WTC11 (cell line): ENCODE measurements at regions not wholly inside any gene's neighbourhood (a gene's known extent, or its start where the extent isn't known, plus 50 kb on each side); places are given as distances from the start of the nearest gene placed in this dataset.

Experiments used
- ATAC-seq: fragments of 200-7000 bp; cut with Tn5 transposase; 2 replicates; pipeline ENCODE4 v1.10.0; 2021; ENCODE audit warnings: mild to moderate bottlenecking, moderate library complexity
- CTCF ChIA-PET: fragments of 300-600 bp; sonication (Branson Sonifier 250); formaldehyde crosslinking; loops from one replicate; lab custom pipeline; 2021; ENCODE audit warnings: antibody characterized with exemption; lab: Charles Lee
- POLR2A ChIA-PET: fragments of 350-600 bp; sonication (Branson Sonifier 250); formaldehyde crosslinking; loops from one replicate; lab custom pipeline; 2021; ENCODE audit warnings: antibody characterized with exemption; lab: Charles Lee
- DNase-seq: peaks from one replicate; pipeline ENCODE4 v3.0.0; 2021; ENCODE audit warnings: low spot score
- H3K27ac Mint-ChIP-seq: 2 replicates; pipeline ENCODE4 v1.8.0; 2021; ENCODE audit warnings: mixed read lengths
- H3K27me3 Mint-ChIP-seq: 2 replicates; pipeline ENCODE4 v1.8.0; 2021; ENCODE audit warnings: low read depth, mild to moderate bottlenecking, moderate library complexity, mixed read lengths
- H3K36me3 Mint-ChIP-seq: 2 replicates; pipeline ENCODE4 v1.8.0; 2021; ENCODE audit warnings: mixed read lengths
- H3K4me1 Mint-ChIP-seq: 2 replicates; pipeline ENCODE4 v1.8.0; 2022; ENCODE audit warnings: mixed read lengths
- H3K4me3 Mint-ChIP-seq: 2 replicates; pipeline ENCODE4 v1.8.0; 2021; ENCODE audit warnings: mild to moderate bottlenecking, moderate library complexity, mixed read lengths
- H3K9me3 Mint-ChIP-seq: 2 replicates; pipeline ENCODE4 v1.8.0; 2021; ENCODE audit warnings: mixed read lengths
- ESRRA ChIP-seq: sonication (generic); formaldehyde crosslinking; IDR thresholded peaks from 2 replicates; pipeline ENCODE4 v1.8.1; 2022; ENCODE audit warnings: mild to moderate bottlenecking, missing genetic modification reagents, borderline replicate concordance
- GABPB1 ChIP-seq: sonication (generic); formaldehyde crosslinking; IDR thresholded peaks from 2 replicates; pipeline ENCODE4 v1.8.1; 2023; ENCODE audit warnings: mild to moderate bottlenecking, missing genetic modification reagents
- GRHL2 ChIP-seq: fragments of 250-450 bp; sonication (Bioruptor Pico); IDR thresholded peaks from 2 replicates; pipeline ENCODE4 v1.8.0; 2022; ENCODE audit warnings: mild to moderate bottlenecking, moderate library complexity; ENCODE audit not compliant: insufficient replicate concordance, severe bottlenecking
- GTF2I ChIP-seq: fragments of 250-450 bp; sonication (Bioruptor Pico); conservative IDR thresholded peaks from 2 replicates; pipeline ENCODE4 v1.4.0; 2021; ENCODE audit warnings: mild to moderate bottlenecking
- HMGA2 ChIP-seq: fragments of 250-450 bp; sonication (Bioruptor Pico); IDR thresholded peaks from 2 replicates; pipeline ENCODE4 v1.4.0; 2021; ENCODE audit warnings: mild to moderate bottlenecking, moderate library complexity
- NFE2L1 ChIP-seq: sonication (generic); formaldehyde crosslinking; IDR thresholded peaks from 2 replicates; pipeline ENCODE4 v1.8.1; 2023; ENCODE audit warnings: missing genetic modification reagents
- SMAD4 ChIP-seq: sonication (generic); formaldehyde crosslinking; IDR thresholded peaks from 2 replicates; pipeline ENCODE4 v1.8.0; 2022; ENCODE audit warnings: mild to moderate bottlenecking, missing genetic modification reagents
- TP53 ChIP-seq: sonication (generic); formaldehyde crosslinking; IDR thresholded peaks from 2 replicates; pipeline ENCODE4 v1.8.1; 2023; ENCODE audit warnings: mild to moderate bottlenecking, missing genetic modification reagents
- ZNF121 ChIP-seq: sonication (generic); formaldehyde crosslinking; IDR thresholded peaks from 2 replicates; pipeline ENCODE4 v1.8.0; 2023; ENCODE audit warnings: missing genetic modification reagents
- ZNF416 ChIP-seq: fragments of 250-450 bp; sonication (Bioruptor Pico); IDR thresholded peaks from 2 replicates; pipeline ENCODE4 v1.9.0; 2021; ENCODE audit warnings: mild to moderate bottlenecking, inconsistent platforms
- TF ChIP-seq, protein P1 (sequence below): sonication (generic); formaldehyde crosslinking; IDR thresholded peaks from 2 replicates; pipeline ENCODE4 v1.8.0; 2022; ENCODE audit warnings: missing genetic modification reagents
- TF ChIP-seq, protein P2 (sequence below): sonication (generic); formaldehyde crosslinking; IDR thresholded peaks from 2 replicates; pipeline ENCODE4 v1.8.1; 2023; ENCODE audit warnings: mild to moderate bottlenecking, missing genetic modification reagents
- TF ChIP-seq, protein P3 (sequence below): sonication (generic); formaldehyde crosslinking; conservative IDR thresholded peaks from 2 replicates; pipeline ENCODE4 v1.8.1; 2023; ENCODE audit warnings: mild to moderate bottlenecking, low read depth, missing genetic modification reagents, moderate library complexity
- TF ChIP-seq, protein P4 (sequence below): sonication (generic); formaldehyde crosslinking; IDR thresholded peaks from 2 replicates; pipeline ENCODE4 v1.8.0; 2022; ENCODE audit warnings: mild to moderate bottlenecking, missing genetic modification reagents
- TF ChIP-seq, protein P5 (sequence below): fragments of 250-450 bp; sonication (Bioruptor Pico); IDR thresholded peaks from 2 replicates; pipeline ENCODE4 v1.9.0; 2021; ENCODE audit warnings: moderate library complexity, mild to moderate bottlenecking, inconsistent platforms, borderline replicate concordance
- TF ChIP-seq, protein P6 (sequence below): fragments of 200-600 bp; IDR thresholded peaks from 2 replicates; pipeline ENCODE4 v1.8.0; 2022; ENCODE audit warnings: antibody characterized with exemption
- TF ChIP-seq, protein P7 (sequence below): fragments of 250-450 bp; sonication (Bioruptor Pico); IDR thresholded peaks from 2 replicates; pipeline ENCODE4 v2.1.2; 2022; ENCODE audit warnings: mild to moderate bottlenecking, moderate library complexity
- TF ChIP-seq, protein P8 (sequence below): sonication (generic); formaldehyde crosslinking; IDR thresholded peaks from 2 replicates; pipeline ENCODE4 v1.8.1; 2023; ENCODE audit warnings: mild to moderate bottlenecking, missing genetic modification reagents, moderate library complexity

DNA sequence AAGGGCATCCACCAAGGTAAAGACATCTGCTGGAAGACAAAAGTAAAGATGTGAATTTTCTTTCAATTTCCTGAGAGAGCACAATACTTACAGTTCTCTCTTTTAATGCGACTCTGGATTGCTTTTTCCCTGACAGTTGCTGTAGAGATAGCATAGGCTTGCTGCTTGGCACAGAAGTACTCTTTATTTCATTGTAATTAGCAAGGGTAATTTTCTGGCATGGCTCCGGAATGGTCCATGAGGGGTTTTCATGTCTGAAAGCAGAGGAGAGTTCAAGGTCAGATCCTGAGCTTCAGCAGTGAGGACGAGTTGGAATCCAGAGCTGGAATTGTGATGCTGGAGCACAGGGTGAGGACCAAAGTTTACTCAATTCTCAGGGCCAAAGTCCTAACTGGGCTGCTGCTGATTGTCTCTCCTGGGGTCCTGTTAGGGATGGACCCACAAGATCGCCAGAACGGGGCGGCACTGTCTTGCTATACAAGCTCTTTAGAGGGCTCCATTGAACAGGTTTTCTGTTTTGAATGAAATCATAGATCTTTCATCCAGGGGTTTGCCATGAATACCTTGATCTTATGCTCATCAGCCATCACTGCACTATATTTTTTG, 190.0 kb upstream of the MKI67 start:
- ChIA-PET POLR2A (no interaction called here), CTCF (no interaction called here)
- DNase-seq (no peak), ATAC-seq (no peak)
- no peaks in the 10 kb centered on the region; the same call in none of the 2 replicates for H3K27me3 Mint-ChIP-seq
- H3K9me3 Mint-ChIP-seq, result no peaks in the 10 kb centered on the region
- no peak overlapping the region for H3K27ac Mint-ChIP-seq
- H3K4me3 Mint-ChIP-seq, result no peak overlapping the region
- no peaks in the 10 kb centered on the region for H3K36me3 Mint-ChIP-seq
- H3K4me1 Mint-ChIP-seq, result peaks cover 4% of the 10 kb centered on the region
- TF ChIP-seq, protein P1, sequence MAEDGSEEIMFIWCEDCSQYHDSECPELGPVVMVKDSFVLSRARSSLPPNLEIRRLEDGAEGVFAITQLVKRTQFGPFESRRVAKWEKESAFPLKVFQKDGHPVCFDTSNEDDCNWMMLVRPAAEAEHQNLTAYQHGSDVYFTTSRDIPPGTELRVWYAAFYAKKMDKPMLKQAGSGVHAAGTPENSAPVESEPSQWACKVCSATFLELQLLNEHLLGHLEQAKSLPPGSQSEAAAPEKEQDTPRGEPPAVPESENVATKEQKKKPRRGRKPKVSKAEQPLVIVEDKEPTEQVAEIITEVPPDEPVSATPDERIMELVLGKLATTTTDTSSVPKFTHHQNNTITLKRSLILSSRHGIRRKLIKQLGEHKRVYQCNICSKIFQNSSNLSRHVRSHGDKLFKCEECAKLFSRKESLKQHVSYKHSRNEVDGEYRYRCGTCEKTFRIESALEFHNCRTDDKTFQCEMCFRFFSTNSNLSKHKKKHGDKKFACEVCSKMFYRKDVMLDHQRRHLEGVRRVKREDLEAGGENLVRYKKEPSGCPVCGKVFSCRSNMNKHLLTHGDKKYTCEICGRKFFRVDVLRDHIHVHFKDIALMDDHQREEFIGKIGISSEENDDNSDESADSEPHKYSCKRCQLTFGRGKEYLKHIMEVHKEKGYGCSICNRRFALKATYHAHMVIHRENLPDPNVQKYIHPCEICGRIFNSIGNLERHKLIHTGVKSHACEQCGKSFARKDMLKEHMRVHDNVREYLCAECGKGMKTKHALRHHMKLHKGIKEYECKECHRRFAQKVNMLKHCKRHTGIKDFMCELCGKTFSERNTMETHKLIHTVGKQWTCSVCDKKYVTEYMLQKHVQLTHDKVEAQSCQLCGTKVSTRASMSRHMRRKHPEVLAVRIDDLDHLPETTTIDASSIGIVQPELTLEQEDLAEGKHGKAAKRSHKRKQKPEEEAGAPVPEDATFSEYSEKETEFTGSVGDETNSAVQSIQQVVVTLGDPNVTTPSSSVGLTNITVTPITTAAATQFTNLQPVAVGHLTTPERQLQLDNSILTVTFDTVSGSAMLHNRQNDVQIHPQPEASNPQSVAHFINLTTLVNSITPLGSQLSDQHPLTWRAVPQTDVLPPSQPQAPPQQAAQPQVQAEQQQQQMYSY (CRISPR knock-in tag), result no peak
- no peak for TF ChIP-seq GABPB1
- TF ChIP-seq, protein P2, sequence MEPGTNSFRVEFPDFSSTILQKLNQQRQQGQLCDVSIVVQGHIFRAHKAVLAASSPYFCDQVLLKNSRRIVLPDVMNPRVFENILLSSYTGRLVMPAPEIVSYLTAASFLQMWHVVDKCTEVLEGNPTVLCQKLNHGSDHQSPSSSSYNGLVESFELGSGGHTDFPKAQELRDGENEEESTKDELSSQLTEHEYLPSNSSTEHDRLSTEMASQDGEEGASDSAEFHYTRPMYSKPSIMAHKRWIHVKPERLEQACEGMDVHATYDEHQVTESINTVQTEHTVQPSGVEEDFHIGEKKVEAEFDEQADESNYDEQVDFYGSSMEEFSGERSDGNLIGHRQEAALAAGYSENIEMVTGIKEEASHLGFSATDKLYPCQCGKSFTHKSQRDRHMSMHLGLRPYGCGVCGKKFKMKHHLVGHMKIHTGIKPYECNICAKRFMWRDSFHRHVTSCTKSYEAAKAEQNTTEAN (CRISPR knock-in tag), result no peak
- no peak for TF ChIP-seq ZNF416 (CRISPR knock-in tag)

DNA sequence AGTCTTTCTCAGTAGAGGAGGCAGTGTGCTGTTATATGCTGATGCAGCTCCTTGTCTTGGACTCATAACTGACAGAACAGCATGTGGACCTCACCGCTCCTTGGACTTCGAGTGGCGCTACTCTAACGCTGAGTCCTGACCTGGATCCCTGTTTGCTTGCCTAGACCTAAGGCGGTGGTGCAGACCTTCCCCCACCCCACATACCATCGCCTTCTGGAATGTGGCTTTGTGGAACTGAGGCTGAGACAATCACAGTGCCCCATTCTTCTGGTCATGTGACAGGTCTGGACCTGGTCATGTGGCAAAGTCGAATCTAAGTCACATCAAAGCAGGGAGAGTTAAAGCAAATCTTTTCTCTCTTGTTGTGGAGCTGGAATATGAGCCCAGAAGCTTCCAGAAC, 190.7 kb upstream of the MKI67 start:
- POLR2A ChIA-PET, result no interaction called here
- Mint-ChIP-seq H3K4me3 (no peak overlapping the region), H3K9me3 (no peaks in the 10 kb centered on the region), H3K27me3 (no peaks in the 10 kb centered on the region; the same call in none of the 2 replicates), H3K4me1 (no peaks in the 10 kb centered on the region; the same call in 1 of the 2 replicates), H3K36me3 (no peaks in the 10 kb centered on the region), H3K27ac (no peak overlapping the region)
- DNase-seq (no peak), ATAC-seq (peak; percentile 46)
- TF ChIP-seq NFE2L1 (CRISPR knock-in tag) (no peak), HMGA2 (no peak), GRHL2 (CRISPR knock-in tag) (no peak), ZNF121 (CRISPR knock-in tag) (no peak), GTF2I (CRISPR knock-in tag) (no peak), TP53 (CRISPR knock-in tag) (no peak), ESRRA (CRISPR knock-in tag) (no peak), SMAD4 (no peak)
- TF ChIP-seq, protein P3, sequence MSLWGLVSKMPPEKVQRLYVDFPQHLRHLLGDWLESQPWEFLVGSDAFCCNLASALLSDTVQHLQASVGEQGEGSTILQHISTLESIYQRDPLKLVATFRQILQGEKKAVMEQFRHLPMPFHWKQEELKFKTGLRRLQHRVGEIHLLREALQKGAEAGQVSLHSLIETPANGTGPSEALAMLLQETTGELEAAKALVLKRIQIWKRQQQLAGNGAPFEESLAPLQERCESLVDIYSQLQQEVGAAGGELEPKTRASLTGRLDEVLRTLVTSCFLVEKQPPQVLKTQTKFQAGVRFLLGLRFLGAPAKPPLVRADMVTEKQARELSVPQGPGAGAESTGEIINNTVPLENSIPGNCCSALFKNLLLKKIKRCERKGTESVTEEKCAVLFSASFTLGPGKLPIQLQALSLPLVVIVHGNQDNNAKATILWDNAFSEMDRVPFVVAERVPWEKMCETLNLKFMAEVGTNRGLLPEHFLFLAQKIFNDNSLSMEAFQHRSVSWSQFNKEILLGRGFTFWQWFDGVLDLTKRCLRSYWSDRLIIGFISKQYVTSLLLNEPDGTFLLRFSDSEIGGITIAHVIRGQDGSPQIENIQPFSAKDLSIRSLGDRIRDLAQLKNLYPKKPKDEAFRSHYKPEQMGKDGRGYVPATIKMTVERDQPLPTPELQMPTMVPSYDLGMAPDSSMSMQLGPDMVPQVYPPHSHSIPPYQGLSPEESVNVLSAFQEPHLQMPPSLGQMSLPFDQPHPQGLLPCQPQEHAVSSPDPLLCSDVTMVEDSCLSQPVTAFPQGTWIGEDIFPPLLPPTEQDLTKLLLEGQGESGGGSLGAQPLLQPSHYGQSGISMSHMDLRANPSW (CRISPR knock-in tag), result no peak
- TF ChIP-seq, protein P4, sequence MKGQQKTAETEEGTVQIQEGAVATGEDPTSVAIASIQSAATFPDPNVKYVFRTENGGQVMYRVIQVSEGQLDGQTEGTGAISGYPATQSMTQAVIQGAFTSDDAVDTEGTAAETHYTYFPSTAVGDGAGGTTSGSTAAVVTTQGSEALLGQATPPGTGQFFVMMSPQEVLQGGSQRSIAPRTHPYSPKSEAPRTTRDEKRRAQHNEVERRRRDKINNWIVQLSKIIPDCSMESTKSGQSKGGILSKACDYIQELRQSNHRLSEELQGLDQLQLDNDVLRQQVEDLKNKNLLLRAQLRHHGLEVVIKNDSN (CRISPR knock-in tag), result peak; percentile 69
- TF ChIP-seq, protein P5, sequence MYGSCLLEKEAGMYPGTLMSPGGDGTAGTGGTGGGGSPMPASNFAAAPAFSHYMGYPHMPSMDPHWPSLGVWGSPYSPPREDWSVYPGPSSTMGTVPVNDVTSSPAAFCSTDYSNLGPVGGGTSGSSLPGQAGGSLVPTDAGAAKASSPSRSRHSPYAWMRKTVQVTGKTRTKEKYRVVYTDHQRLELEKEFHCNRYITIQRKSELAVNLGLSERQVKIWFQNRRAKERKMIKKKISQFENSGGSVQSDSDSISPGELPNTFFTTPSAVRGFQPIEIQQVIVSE (CRISPR knock-in tag), result no peak
- TF ChIP-seq, protein P6, sequence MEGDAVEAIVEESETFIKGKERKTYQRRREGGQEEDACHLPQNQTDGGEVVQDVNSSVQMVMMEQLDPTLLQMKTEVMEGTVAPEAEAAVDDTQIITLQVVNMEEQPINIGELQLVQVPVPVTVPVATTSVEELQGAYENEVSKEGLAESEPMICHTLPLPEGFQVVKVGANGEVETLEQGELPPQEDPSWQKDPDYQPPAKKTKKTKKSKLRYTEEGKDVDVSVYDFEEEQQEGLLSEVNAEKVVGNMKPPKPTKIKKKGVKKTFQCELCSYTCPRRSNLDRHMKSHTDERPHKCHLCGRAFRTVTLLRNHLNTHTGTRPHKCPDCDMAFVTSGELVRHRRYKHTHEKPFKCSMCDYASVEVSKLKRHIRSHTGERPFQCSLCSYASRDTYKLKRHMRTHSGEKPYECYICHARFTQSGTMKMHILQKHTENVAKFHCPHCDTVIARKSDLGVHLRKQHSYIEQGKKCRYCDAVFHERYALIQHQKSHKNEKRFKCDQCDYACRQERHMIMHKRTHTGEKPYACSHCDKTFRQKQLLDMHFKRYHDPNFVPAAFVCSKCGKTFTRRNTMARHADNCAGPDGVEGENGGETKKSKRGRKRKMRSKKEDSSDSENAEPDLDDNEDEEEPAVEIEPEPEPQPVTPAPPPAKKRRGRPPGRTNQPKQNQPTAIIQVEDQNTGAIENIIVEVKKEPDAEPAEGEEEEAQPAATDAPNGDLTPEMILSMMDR, result no peak
- TF ChIP-seq, protein P7, sequence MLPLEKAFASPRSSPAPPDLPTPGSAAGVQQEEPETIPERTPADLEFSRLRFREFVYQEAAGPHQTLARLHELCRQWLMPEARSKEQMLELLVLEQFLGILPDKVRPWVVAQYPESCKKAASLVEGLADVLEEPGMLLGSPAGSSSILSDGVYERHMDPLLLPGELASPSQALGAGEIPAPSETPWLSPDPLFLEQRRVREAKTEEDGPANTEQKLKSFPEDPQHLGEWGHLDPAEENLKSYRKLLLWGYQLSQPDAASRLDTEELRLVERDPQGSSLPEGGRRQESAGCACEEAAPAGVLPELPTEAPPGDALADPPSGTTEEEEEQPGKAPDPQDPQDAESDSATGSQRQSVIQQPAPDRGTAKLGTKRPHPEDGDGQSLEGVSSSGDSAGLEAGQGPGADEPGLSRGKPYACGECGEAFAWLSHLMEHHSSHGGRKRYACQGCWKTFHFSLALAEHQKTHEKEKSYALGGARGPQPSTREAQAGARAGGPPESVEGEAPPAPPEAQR (CRISPR knock-in tag), result no peak
- TF ChIP-seq, protein P8, sequence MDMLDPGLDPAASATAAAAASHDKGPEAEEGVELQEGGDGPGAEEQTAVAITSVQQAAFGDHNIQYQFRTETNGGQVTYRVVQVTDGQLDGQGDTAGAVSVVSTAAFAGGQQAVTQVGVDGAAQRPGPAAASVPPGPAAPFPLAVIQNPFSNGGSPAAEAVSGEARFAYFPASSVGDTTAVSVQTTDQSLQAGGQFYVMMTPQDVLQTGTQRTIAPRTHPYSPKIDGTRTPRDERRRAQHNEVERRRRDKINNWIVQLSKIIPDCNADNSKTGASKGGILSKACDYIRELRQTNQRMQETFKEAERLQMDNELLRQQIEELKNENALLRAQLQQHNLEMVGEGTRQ (CRISPR knock-in tag), result peak; percentile 67
- CTCF ChIA-PET, result no interaction called here
